ENCODE measurements at regions not wholly inside any gene's neighbourhood (a gene's known extent, or its start where the extent isn't known, plus 50 kb on each side); places are given as distances from the start of the nearest gene placed in this dataset.

DNA sequence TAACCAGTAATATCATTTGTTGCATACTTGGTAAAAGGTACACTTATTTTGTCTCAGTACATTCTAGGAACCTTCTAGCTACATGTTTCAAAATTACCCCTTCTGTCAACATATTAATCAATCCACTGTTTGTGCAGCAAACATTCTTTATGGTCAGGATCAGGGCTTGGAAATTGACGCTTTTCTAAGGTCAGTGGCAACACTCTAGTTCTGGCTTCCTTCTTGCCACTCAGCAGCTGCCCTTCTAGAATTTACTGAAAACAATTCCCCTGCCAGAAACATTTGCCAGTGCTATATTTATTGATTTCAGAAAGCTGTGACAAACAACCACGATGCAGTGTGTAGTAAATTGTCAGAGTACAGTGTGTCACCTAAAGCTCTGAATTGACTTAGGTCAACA, 84.7 kb upstream of the FBXL4 start:
- TF ChIP-seq FOSL1 (IDR thresholded peaks at IDR 0.05; ENCODE audit: insufficient read depth, low read depth, low read length) (no peak), EP300 (IDR thresholded peaks at IDR 0.05; ENCODE audit: borderline replicate concordance in 1 of 2, low read depth in 2 of 2, low read length in 2 of 2) (no peak), POLR2AphosphoS5 (IDR thresholded peaks at IDR 0.05; ENCODE audit: low read depth, low read length) (no peak), SP2 (IDR thresholded peaks at IDR 0.05; ENCODE audit: low read length) (no peak), YY1 (IDR thresholded peaks at IDR 0.05; ENCODE audit: low read depth, low read length) (no peak), TAF1 (IDR thresholded peaks at IDR 0.05; ENCODE audit: low read depth, low read length) (no peak), POLR2A (IDR thresholded peaks at IDR 0.05; ENCODE audit: control extremely low read depth in 1 of 2, low read depth in 2 of 2, low read length in 2 of 2) (no peak), RNF2 (IDR thresholded peaks at IDR 0.05; ENCODE audit: borderline replicate concordance, low read depth, low read length, missing control alignments, poor library complexity, severe bottlenecking) (no peak), SUZ12 (IDR thresholded peaks at IDR 0.05; ENCODE audit: low read length) (no peak), SIN3A (conservative IDR thresholded peaks at IDR 0.05 in 1 of 2, IDR thresholded peaks at IDR 0.05 in 1 of 2; ENCODE audit: low read depth in 1 of 2, low read length in 2 of 2) (no peak), EZH2 (IDR thresholded peaks at IDR 0.05; ENCODE audit: low read depth, low read length, severe bottlenecking) (no peak), CBX5 (IDR thresholded peaks at IDR 0.05; ENCODE audit: low read depth, low read length) (no peak), SP1 (IDR thresholded peaks at IDR 0.05; ENCODE audit: low read depth, low read length) (no peak)
- TF ChIP-seq, protein P1, sequence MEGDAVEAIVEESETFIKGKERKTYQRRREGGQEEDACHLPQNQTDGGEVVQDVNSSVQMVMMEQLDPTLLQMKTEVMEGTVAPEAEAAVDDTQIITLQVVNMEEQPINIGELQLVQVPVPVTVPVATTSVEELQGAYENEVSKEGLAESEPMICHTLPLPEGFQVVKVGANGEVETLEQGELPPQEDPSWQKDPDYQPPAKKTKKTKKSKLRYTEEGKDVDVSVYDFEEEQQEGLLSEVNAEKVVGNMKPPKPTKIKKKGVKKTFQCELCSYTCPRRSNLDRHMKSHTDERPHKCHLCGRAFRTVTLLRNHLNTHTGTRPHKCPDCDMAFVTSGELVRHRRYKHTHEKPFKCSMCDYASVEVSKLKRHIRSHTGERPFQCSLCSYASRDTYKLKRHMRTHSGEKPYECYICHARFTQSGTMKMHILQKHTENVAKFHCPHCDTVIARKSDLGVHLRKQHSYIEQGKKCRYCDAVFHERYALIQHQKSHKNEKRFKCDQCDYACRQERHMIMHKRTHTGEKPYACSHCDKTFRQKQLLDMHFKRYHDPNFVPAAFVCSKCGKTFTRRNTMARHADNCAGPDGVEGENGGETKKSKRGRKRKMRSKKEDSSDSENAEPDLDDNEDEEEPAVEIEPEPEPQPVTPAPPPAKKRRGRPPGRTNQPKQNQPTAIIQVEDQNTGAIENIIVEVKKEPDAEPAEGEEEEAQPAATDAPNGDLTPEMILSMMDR (IDR thresholded peaks at IDR 0.05; ENCODE audit: control extremely low read depth in 1 of 3, insufficient read depth in 1 of 3, low read depth in 1 of 3, low read length in 3 of 3): no peak
